RPMI8226 (cell line): ENCODE measurements at regions not wholly inside any gene's neighbourhood (a gene's known extent, or its start where the extent isn't known, plus 50 kb on each side); places are given as distances from the start of the nearest gene placed in this dataset.
A peak's percentile ranks its signal among the peaks of the same experiment; 100 is the strongest.

ENCODE experiments used
- DNase-seq: peaks from one replicate; pipeline ENCODE4 v3.0.0-alpha.2; 2015

DNA sequence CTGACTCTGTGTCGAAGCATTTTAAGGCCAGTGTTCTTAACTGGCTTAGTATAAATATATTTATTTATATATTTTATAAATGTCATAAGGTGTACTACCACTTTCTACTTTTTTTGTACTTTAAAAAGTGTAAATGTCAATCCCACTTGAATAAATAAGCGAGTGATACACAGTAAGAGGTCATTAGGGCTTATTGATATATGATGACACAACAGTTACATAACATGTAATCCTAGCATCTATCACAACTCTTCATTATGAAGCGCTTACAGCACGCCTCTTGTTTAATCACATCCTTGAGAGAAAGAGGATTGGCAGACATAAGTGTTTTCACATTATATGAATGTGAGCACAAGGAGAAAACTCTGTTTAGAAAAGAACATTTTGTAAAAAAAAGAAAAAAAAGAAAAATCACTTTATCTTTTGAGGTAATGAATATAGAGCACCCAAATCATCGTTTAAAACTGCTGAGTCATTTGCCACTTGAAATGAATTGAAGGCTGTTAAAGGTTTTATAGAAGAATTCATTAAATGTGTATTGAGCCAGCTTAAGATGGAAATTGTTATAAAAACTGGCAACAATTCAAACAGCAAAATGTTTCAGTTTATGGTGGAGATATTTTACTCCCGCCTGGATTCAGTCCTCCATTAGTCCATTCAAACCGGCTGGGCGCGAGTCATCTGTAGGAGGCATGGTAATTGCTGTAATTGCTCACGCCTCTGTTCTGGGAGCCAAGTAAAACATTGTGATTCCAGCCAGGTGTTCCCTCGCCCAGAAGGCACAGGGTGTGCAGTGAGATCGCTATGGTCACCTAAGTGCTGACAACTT, 627.3 kb upstream of the KIRREL3 start:
- DNase-seq: no peak

DNA sequence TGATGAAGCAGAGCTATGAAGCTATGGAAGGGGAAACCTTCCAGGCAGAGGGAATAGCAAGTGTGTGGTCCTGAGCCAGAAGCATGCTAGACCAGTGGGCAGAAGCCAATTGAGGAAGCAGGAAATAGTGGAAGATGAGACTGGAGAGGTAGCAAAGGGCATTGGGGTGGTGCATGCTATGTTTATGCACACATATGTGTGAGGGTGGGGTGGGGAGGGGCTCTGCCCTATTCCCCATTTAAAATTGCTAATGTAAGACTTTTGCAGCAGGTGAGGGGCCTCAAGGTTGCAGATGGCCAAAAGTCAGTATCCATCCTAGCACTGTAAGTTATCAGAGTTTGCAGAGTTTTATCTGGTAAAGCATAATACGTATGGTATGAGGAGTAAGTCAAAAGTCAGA, 626.6 kb upstream of the KIRREL3 start:
- no peak for DNase-seq

DNA sequence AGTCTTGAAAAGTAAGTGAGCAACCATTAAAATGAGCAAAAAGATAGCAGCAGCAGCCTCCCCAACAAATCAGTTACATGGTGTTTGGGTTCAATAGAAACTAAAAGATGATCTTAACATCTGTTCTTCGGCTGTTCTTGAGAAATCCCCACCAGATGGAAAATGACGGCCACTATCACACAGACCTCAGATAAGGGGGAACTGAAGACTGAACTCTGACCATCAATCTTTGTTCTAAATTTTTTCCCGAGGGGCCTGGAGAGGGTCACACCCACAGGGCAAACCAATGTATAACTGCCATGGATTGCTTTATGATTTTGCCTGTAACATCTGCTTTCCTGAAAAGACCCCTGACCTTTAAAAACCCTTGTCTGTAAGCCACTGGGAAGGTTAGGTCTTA, 624.8 kb upstream of the KIRREL3 start:
- DNase-seq: no peak

DNA sequence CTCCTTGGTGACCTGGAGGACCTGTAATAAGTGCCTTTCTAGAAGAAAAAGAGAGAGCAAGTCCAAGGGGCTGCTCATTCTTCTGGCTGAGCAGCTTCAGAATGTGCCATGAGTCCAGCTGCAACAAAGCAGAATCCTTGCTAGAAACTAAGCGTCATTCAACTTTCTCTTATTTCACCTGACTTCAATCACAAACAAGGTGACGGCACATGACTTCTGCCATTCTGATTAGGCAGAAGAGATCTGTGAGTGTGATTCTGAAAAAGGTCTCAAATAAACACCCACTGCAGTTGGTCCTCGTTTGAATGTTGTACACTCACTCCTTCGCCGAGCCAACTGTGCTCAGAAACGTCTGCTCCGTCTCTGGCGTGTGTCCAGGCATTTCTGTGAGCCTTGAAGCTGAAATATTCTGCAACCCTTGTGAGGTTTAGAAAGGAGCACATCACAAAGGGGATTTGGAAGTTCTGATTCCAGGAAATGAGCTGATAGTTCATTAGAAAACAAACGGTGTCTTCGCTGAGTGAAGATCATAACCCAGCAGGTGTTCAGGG, 623.8 kb upstream of the KIRREL3 start:
- DNase-seq: peak; percentile 34

DNA sequence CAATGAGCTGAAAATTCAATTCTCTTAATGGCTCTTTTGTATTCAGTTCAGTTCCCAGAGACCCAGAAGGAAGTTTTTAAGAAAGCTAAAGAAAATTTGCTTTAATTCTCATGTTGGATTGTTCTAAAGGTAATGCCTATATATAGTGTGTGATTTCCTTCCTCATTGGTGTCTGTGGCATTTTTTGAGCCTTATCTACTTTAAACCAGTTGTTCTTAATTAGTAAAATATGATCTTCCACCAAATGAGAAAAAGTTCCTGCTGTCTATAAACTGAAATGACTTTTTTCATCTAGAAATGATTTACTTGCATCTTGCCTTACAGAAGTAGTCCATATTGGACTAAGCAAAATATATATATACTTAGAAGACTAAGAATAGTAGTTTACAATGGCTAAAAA, 622.1 kb upstream of the KIRREL3 start:
- no peak for DNase-seq

DNA sequence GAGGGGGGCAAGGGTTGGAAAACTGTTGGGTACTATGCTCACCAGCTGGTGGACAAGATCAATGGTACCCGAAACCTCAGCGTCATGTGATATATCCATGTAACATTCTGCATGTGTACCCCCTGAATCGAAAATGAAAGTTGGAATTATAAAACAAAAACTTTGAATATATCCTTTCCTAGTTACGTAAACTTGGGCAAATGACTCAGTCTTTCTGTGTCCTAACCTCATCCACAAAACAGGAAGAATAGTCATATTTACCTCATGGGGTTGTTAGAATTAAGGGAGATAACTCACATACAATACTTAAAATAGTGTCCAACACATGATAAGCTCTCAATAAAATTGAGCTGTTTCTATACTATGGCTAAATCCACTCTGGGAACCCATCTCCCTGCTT, 620.1 kb upstream of the KIRREL3 start:
- DNase-seq: no peak

DNA sequence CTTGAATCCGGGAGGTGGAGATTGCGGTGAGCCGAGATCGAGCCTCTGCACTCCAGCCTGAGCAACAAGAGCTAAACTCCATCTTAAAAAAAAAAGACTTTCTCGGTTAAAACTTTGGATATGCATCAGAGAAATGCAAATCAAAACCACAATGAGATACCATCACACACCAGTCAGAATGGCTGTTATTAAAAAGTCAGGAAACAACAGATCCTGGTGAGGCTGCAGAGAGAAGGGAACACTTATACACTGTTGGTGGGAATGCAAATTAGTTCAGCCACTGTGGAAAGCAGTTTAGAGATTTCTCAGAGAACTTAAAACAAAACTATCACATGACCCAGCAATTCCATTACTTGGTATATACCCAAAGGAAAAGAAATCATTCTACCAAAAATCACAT, 619.4 kb upstream of the KIRREL3 start:
- DNase-seq: no peak

DNA sequence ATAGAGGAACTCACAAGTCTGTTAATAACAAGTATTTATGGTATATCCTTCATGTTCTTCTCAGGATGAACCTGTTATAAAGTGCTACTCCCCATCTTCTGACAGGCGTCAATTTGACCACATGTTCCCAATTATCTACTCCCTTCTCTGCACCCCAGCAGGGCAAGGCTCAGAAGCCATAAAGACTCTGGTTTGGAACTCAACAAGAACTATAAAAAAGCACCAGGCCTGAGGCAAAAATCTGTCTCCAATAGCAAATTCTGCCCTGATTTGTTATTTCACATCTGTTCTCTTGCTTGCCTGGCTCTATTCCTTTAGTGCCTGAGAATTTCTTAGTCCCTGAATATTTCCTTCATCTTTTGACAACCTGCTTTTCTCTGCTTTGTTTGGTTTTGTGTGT, 618.2 kb upstream of the KIRREL3 start:
- no peak for DNase-seq

DNA sequence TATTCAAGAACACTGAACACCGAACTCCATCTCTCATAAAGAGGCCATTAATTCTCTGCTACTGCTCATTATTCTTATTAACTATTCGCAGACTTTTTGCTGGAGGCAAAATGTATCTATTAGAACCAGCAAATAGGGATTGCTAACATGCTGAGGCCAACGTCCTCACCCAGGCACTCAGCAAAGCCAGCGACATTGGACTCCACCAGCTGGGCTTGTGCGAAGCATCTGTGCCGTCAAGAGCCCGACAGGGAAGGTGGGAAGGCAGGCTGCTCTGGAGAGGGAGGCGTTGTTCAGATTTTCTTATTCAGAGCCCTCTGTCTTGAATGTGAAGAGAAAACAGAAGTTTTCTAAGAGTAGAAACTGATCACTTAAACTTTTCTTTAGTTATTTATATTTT, 615.6 kb upstream of the KIRREL3 start:
- DNase-seq: no peak

DNA sequence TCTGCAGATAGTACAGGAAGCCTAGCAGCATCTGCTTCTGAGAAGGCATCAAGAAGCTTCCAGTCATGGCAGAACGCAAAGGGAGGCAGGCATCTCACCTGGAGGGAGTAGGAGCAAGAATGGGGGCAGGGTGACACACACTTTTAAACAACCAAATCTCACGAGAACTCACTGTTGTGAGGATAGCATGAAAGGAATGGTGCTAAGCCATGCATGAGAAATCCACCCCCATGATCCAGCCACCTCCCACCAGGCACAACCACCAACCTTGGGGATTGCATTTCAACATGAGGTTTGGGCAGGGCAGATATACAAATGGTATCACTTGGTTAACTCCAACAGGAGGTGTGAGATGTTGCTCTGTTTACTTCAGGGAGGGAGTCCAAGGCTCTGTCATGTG, 612.0 kb upstream of the KIRREL3 start:
- no peak for DNase-seq

DNA sequence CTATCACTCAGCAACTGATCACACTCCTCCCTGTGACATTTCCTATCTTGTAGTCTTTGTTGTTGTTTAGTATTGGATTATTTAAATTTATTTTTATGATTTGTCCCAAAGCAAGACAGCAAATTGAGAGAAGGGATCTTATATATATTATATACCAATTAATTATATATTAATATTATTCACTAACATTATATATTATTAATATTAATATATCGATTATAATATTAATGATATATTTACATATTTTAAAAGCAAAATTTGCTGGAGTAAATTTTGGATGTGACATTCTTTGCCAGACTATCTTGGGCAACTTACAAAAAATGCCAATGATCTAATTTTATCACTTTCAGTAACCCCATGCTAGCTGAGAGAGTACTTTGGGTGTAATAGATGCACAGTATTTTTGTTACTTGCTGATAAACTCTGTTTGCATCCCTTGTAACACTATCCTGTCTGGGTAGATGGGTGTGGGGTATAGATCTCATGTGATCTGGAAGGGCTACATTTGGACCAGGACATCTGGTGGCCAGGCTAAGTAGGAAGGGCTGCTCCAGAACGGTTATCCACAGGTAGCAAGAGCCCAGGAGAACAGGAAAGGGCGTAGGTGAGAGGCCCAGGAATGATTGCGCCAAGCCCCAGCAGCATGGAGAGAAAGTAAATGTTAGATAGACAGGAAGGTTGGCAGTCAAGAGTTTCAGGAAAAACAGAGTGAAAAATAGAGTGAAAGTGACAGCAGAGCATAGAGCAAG, 608.6 kb upstream of the KIRREL3 start:
- DNase-seq: no peak

DNA sequence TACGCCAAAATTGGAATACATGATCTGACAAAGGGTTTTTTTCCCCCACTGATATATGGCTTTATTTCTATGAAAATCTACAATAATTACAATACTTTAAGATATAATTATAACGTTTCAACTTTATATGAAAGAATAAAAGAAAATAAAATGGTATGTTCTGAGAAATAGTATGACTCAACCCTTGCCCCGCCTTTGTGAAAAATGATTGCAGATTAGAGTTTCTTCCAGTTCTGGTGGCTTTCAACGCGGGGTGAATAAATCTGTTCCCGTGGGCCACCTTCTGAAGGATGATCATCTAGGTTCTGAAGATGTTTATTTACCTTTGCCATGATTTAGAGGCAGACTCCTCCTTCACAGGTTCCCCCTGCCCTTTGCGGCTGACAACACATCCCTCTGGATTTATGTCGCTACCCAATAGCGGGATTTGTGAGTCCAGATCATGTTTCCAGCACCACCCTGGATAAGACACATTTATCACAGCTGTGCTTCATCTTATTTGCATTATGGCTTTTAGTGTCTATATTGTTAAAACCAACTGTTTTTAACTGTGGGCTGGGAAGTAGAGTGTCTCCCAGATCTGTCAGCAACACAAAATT, 607.0 kb upstream of the KIRREL3 start:
- no peak for DNase-seq

DNA sequence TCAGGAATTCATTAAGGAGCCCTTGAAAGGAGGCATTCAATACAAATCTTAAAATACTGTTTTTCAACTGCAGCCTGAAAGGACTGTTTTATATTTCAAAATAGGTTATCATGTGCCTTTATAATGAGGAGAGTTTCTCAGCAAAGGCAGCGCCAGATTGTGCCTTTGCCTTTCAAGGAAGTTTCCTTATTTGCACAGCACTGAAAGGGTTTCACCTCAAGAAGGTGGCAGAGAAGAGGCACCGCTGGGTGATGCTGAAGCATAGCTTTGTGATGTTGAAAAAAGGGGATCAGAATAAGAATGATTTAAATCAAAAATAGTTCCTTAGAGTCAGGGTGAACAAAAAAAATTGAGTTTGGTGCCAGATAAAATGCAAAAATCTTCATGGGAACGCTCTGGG, 601.0 kb upstream of the KIRREL3 start:
- DNase-seq: no peak

DNA sequence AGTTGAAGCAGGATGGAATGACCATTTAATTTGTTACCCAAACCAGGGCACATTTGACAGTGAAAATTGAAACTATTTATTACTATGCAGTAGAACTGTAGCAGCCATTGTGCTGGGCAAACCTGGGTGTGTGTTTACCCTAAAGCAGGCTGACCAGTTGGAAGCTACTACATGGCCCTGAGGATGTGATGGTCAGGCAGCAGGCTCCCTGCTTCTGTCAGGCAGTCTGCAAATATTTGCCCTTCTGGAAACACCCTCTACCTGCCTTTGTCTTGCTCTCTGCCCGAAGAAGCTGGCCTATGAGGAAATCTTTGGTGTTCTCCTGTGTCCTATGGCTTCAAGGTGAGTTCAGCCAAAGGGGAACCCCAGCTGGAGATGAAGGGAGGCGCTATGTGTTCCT, 600.1 kb upstream of the KIRREL3 start:
- DNase-seq: no peak

DNA sequence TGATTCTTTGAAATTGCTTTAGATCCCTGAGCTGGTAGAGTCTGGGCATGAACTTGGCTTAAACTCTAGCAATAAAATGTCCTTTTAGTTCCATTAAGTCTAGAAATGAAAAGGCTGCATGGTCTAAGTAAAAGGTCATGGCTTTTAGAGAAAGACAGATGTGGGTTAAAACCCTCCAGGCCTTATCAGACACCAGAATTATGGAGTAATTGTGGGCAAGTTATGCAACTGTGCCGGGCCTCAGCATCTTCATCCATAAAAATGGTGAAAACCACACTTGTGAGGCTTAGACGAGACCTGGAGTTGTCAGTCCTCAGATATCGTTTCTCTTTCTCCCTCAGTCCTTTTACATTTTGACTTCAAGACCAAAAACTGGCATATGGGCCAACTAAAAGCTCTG, 597.9 kb upstream of the KIRREL3 start:
- DNase-seq: no peak

DNA sequence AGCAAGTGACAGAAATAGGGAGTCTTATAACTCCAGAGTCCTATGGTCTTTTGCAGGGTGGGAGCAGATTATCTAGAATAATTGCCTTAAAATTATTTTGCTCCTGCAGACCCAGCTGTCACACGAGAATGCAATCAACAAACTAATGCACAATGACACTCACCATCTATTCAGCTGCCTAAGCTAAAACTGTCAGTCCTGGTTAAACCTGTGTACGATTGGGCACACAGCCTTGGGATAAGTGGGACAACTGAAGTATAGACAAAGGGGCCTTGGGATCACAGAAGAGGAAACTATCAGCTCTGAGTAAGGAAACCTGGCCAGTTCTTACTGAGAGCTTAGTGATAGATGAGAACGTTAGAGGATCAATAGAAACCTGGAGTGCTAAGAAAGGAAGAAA, 595.9 kb upstream of the KIRREL3 start:
- no peak for DNase-seq

DNA sequence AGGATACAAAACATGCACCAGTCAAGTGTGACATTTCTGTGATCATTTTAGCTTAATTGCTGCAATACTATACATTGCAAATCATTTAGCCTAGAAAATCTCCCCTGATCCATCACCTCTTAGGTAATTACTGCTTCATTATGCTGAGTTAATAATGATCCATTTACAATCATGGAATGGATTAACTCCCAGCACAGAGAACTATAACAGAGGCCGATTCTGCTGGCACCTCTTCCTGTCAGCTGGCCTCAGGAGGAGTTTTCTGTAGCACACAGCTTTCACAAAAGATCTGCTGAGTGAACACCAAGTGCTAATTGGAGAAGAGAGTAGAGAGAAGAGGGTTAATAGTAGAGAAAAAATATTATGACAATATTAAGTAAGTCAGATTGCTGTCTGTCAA, 591.8 kb upstream of the KIRREL3 start:
- no peak for DNase-seq

DNA sequence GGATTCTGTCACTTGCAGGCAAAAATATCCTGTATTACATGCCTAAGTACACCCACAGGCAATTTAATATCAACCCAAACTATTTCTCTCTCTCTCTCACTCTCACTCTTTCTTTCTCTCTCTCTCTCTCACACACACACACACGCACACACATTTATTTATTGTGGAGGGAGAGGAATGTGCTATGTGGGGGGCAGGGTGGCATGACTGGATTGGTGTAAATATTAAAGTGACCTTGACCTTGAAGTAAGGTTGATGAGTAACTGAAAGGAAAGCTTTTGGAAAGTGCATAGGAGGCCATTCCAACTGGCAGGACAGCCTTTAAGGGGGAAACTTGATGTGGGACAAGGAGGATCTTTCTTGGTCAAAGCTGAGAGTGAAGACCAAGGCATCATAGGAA, 589.7 kb upstream of the KIRREL3 start:
- DNase-seq: no peak

DNA sequence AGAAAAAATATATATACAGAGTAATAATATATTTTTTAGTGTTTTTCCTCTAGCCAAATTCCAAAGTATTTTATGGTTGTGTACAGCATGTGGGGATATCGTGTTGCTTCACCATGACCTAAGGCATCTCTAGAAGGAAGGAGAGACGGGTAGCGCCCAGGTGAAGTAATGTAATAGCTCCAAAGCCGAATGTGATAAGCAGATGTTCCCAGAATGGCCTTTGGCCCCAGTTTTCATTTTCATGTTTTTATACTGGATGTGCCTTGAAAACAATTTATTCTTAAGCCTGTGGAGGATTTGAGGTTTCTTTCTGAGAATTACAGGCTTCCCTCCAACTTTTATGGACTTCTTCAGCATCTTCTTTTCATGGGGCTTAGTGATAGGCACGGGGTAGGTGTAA, 587.9 kb upstream of the KIRREL3 start:
- DNase-seq: no peak

DNA sequence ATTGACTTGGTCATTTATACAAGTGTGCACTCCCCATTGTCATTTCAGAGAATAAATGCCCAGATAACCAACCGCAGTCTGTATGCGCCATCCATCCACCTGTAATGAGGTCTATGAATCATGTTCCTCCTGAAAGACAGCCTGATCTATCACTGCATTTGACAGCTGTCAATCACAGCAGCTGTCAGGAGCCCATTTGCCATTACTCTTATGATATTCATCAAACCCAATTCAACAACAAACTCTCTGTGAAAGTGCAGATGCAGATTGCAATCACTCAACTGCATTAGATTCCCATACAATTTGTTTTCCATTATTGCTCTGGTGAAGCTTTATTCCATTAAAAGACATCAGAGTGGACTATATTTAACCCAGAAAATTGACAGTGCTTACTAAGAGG, 586.9 kb upstream of the KIRREL3 start:
- DNase-seq: no peak

DNA sequence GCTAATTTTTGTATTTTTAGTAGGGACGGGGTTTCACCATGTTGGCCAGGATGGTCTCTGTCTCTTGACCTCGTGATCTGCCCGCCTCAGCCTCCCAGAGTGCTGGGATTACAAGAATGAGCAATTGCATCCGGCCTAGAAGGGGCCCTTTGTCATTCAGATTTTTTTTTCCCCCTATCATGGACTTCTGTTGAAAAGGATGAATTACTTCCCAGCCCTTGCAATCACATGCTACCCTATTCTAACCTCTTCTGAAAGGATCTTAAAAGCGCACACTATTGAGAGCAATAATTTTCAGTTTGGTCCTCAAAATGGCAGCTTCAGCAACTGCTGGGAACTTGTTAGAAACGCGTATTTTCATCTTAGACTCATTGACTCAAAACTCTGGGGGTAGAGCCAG, 575.6 kb upstream of the KIRREL3 start:
- DNase-seq: no peak

DNA sequence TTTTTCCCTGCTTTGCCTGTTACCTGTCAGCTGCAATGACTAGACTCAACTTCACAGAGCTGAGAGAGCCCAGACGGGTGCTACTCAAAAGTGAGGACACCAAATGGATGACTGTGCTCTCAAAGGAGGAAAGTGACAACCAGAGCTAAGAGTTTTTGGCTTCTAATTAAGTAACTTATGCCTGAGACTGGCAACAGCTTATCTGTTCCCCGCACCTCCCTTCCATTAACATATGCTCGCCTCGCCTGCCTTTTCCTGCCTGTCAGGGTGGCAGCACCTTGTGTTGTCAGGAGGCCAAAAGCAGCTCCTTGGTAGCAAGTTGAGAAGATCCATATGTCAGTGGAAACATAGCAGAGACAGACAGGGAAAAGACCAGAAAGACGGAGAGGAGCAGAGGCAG, 573.9 kb upstream of the KIRREL3 start:
- DNase-seq: no peak

DNA sequence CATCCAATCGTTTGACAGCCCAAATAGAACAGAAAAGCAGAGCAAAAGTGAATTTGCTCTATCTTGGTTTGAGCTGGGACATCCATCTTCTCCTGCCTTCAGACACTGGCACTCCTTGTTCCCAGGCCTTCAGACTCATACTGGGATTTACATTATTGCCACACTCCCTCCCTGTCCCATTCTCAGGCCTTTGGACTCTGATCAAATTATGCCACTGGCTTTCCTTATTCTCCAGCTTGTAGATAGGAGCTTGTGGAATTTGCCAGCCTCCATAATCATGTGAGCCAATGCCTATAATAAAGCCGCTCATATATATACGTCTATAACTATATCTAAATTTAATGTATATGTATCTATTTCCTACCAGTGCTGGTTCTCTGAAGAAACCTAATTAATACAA, 568.3 kb upstream of the KIRREL3 start:
- DNase-seq: no peak
